ENCODE measurements at regions not wholly inside any gene's neighbourhood (a gene's known extent, or its start where the extent isn't known, plus 50 kb on each side); places are given as distances from the start of the nearest gene placed in this dataset.

- no peak for TF ChIP-seq CTCF (IDR thresholded peaks at IDR 0.05)
Observed at GRCh38 chrX:40258909-40259308, 161.2 kb upstream of the BCOR start.

GRCh38 chrX:40253771-40254170 is 156.0 kb upstream of the BCOR start:
- no peaks in the 10 kb centered on the region for H3K9me3 ChIP-seq
- no peaks in the 10 kb centered on the region for H3K36me3 ChIP-seq
- no peak overlapping the region for H3K4me3 ChIP-seq
- TF ChIP-seq CTCF (IDR thresholded peaks at IDR 0.05): no peak
- intact Hi-C loops (cut with DNase I): no loop called here
- H3K27me3 ChIP-seq: no peaks in the 10 kb centered on the region
- H3K4me1 ChIP-seq: no peaks in the 10 kb centered on the region
- no peak for ATAC-seq
- DNase-seq: no peak
- H3K27ac ChIP-seq: no peak overlapping the region

More at GRCh38 chrX:40258909-40259308, 161.2 kb upstream of the BCOR start:
- no peak overlapping the region for H3K27ac ChIP-seq
- no peaks in the 10 kb centered on the region for H3K36me3 ChIP-seq
- no peak for ATAC-seq
- no peak overlapping the region for H3K4me3 ChIP-seq
- DNase-seq: no peak
- intact Hi-C loops (cut with DNase I): no loop called here
- H3K4me1 ChIP-seq: no peaks in the 10 kb centered on the region
- H3K27me3 ChIP-seq: no peaks in the 10 kb centered on the region
- no peaks in the 10 kb centered on the region for H3K9me3 ChIP-seq

GRCh38 chrX:40249582-40249981 is 151.8 kb upstream of the BCOR start:
- Histone ChIP-seq H3K4me1 (no peaks in the 10 kb centered on the region), H3K36me3 (no peaks in the 10 kb centered on the region), H3K4me3 (no peak overlapping the region), H3K27me3 (no peaks in the 10 kb centered on the region), H3K27ac (no peak overlapping the region), H3K9me3 (no peaks in the 10 kb centered on the region)
- intact Hi-C loops (cut with DNase I): no loop called here
- no peak for TF ChIP-seq CTCF (IDR thresholded peaks at IDR 0.05)
- ATAC-seq (no peak), DNase-seq (no peak)

GRCh38 chrX:40248822-40249221 is 151.1 kb upstream of the BCOR start:
- Histone ChIP-seq H3K4me1 (no peaks in the 10 kb centered on the region), H3K36me3 (no peaks in the 10 kb centered on the region), H3K27me3 (no peaks in the 10 kb centered on the region), H3K9me3 (no peaks in the 10 kb centered on the region), H3K4me3 (no peak overlapping the region), H3K27ac (no peak overlapping the region)
- intact Hi-C loops (cut with DNase I): no loop called here
- TF ChIP-seq CTCF (IDR thresholded peaks at IDR 0.05): no peak
- no peak for DNase-seq
- ATAC-seq: no peak

- no peak for DNase-seq
- no peaks in the 10 kb centered on the region for H3K4me1 ChIP-seq
- no peak for TF ChIP-seq CTCF (IDR thresholded peaks at IDR 0.05)
- H3K4me3 ChIP-seq: no peak overlapping the region
- H3K27ac ChIP-seq: no peak overlapping the region
- H3K27me3 ChIP-seq: no peaks in the 10 kb centered on the region
- intact Hi-C loops (cut with DNase I): no loop called here
- H3K36me3 ChIP-seq: no peaks in the 10 kb centered on the region
- ATAC-seq: no peak
- H3K9me3 ChIP-seq: no peaks in the 10 kb centered on the region
Observed at GRCh38 chrX:40247848-40248622, 150.3 kb upstream of the BCOR start.

Measured in left lung (tissue), 4 donors.